HG03025 (cell line): ENCODE measurements at regions not wholly inside any gene's neighbourhood (a gene's known extent, or its start where the extent isn't known, plus 50 kb on each side); places are given as distances from the start of the nearest gene placed in this dataset.
"Not testable (repeated sequence)": the region's sequence is repeated elsewhere in the genome, so short reads cannot be mapped to it uniquely, and the experiment has no call there.

Source experiments
- ATAC-seq: cut with Tn5 transposase; IDR thresholded peaks from one replicate; pipeline ENCODE4 v1.9.1; 2021; ENCODE audit warnings: mild to moderate bottlenecking, moderate library complexity; ENCODE audit not compliant: unreplicated experiment, low FRiP score

- ATAC-seq, result no peak
These were observed 134.6 kb upstream of the TBCA start for GRCh38 chr5:77910602-77911188.

GRCh38 chr5:77909237-77909636, 133.1 kb upstream of the TBCA start:
- ATAC-seq, result no peak

- ATAC-seq, result no peak
These were observed 132.6 kb upstream of the TBCA start for GRCh38 chr5:77908787-77909186.

GRCh38 chr5:77907786-77908185, 131.6 kb upstream of the TBCA start:
- no peak for ATAC-seq

GRCh38 chr5:77906806-77907205, 130.7 kb upstream of the TBCA start:
- no peak for ATAC-seq

- no peak for ATAC-seq
These were observed 128.2 kb upstream of the TBCA start for GRCh38 chr5:77904362-77904761.

GRCh38 chr5:77900691-77901090, 124.6 kb upstream of the TBCA start:
- ATAC-seq, result no peak

GRCh38 chr5:77898385-77898784, 122.2 kb upstream of the TBCA start:
- ATAC-seq, result no peak

- no peak for ATAC-seq
These were observed 120.2 kb upstream of the TBCA start for GRCh38 chr5:77896338-77896737.

- not testable (repeated sequence) for ATAC-seq
These were observed 118.0 kb upstream of the TBCA start for GRCh38 chr5:77894103-77894502.

GRCh38 chr5:77893225-77893860, 117.2 kb upstream of the TBCA start:
- no peak for ATAC-seq

- no peak for ATAC-seq
These were observed 116.2 kb upstream of the TBCA start for GRCh38 chr5:77892061-77893010.

- no peak for ATAC-seq
These were observed 109.4 kb upstream of the TBCA start for GRCh38 chr5:77885519-77885918.

- no peak for ATAC-seq
These were observed 106.6 kb upstream of the TBCA start for GRCh38 chr5:77882670-77883257.

GRCh38 chr5:77881528-77881927, 105.4 kb upstream of the TBCA start:
- no peak for ATAC-seq

GRCh38 chr5:77877516-77878355, 101.6 kb upstream of the TBCA start:
- no peak for ATAC-seq

- no peak for ATAC-seq
These were observed 100.8 kb upstream of the TBCA start for GRCh38 chr5:77876862-77877502.

GRCh38 chr5:77876316-77876715, 100.2 kb upstream of the TBCA start:
- ATAC-seq, result no peak

GRCh38 chr5:77874691-77875090, 98.6 kb upstream of the TBCA start:
- ATAC-seq, result no peak

GRCh38 chr5:77873239-77873638, 97.1 kb upstream of the TBCA start:
- ATAC-seq, result no peak
